ENCODE measurements at regions not wholly inside any gene's neighbourhood (a gene's known extent, or its start where the extent isn't known, plus 50 kb on each side); places are given as distances from the start of the nearest gene placed in this dataset.
"Not testable (repeated sequence)": the region's sequence is repeated elsewhere in the genome, so short reads cannot be mapped to it uniquely, and the experiment has no call there.

- peak; percentile 26 for TF ChIP-seq CTCF (IDR thresholded peaks at IDR 0.05; ENCODE audit: extremely low read depth, insufficient read depth, missing control alignments)
- in situ Hi-C loops (cut with MboI; ENCODE audit: low pct_unique_long_range_greater_than_20kb, low sequenced_read_pairs, unreplicated experiment), result no loop called here
- DNase-seq (ENCODE audit: low spot score), result no peak
Measured at GRCh38 chrX:5681159-5681558, 547.5 kb downstream of the NLGN4X start.

GRCh38 chrX:5674036-5674435 is 554.6 kb downstream of the NLGN4X start:
- no peak for TF ChIP-seq CTCF (IDR thresholded peaks at IDR 0.05; ENCODE audit: extremely low read depth, insufficient read depth, missing control alignments)
- no peak for DNase-seq (ENCODE audit: low spot score)
- in situ Hi-C loops (cut with MboI; ENCODE audit: low pct_unique_long_range_greater_than_20kb, low sequenced_read_pairs, unreplicated experiment), result no loop called here

GRCh38 chrX:5672099-5672498 is 556.6 kb downstream of the NLGN4X start:
- DNase-seq (ENCODE audit: low spot score), result no peak
- in situ Hi-C loops (cut with MboI; ENCODE audit: low pct_unique_long_range_greater_than_20kb, low sequenced_read_pairs, unreplicated experiment), result no loop called here
- TF ChIP-seq CTCF (IDR thresholded peaks at IDR 0.05; ENCODE audit: extremely low read depth, insufficient read depth, missing control alignments), result no peak

GRCh38 chrX:5666689-5667088 is 562.0 kb downstream of the NLGN4X start:
- DNase-seq (ENCODE audit: low spot score); in situ Hi-C loops (cut with MboI; ENCODE audit: low pct_unique_long_range_greater_than_20kb, low sequenced_read_pairs, unreplicated experiment): not testable (repeated sequence)

GRCh38 chrX:5656544-5656943 is 572.1 kb downstream of the NLGN4X start:
- DNase-seq (ENCODE audit: low spot score), result no peak

GRCh38 chrX:5650904-5651303 is 577.8 kb downstream of the NLGN4X start:
- DNase-seq (ENCODE audit: low spot score), result no peak
- no peak for TF ChIP-seq CTCF (IDR thresholded peaks at IDR 0.05; ENCODE audit: extremely low read depth, insufficient read depth, missing control alignments)
- in situ Hi-C loops (cut with MboI; ENCODE audit: low pct_unique_long_range_greater_than_20kb, low sequenced_read_pairs, unreplicated experiment), result no loop called here

More at GRCh38 chrX:5656544-5656943, 572.1 kb downstream of the NLGN4X start:
- in situ Hi-C loops (cut with MboI; ENCODE audit: low pct_unique_long_range_greater_than_20kb, low sequenced_read_pairs, unreplicated experiment), result no loop called here
- TF ChIP-seq CTCF (IDR thresholded peaks at IDR 0.05; ENCODE audit: extremely low read depth, insufficient read depth, missing control alignments), result no peak

- TF ChIP-seq CTCF (IDR thresholded peaks at IDR 0.05; ENCODE audit: extremely low read depth, insufficient read depth, missing control alignments), result no peak
- in situ Hi-C loops (cut with MboI; ENCODE audit: low pct_unique_long_range_greater_than_20kb, low sequenced_read_pairs, unreplicated experiment), result no loop called here
- no peak for DNase-seq (ENCODE audit: low spot score)
Measured at GRCh38 chrX:5648941-5649568, 579.6 kb downstream of the NLGN4X start.
